Stimulated activated CD4-positive, alpha-beta T cell treated with anti-CD3 and anti-CD28 coated beads, TNF-alpha, amount 100 ng/mL, for 1 hour (primary cell): ENCODE measurements at regions not wholly inside any gene's neighbourhood (a gene's known extent, or its start where the extent isn't known, plus 50 kb on each side); places are given as distances from the start of the nearest gene placed in this dataset.
"Not testable (repeated sequence)": the region's sequence is repeated elsewhere in the genome, so short reads cannot be mapped to it uniquely, and the experiment has no call there.

Source experiments
- DNase-seq, 3 donors: peaks; one replicate each; pipeline ENCODE4 v3.0.0-alpha.2; 2020; ENCODE audit warnings: low read depth in 3 of 3, low spot score in 1 of 3

- DNase-seq: no peak
These were observed 128.3 kb downstream of the SHOX start for GRCh38 chrX:758917-759316.

- DNase-seq: no peak
These were observed 120.2 kb downstream of the SHOX start for GRCh38 chrX:750812-751211.

DNA sequence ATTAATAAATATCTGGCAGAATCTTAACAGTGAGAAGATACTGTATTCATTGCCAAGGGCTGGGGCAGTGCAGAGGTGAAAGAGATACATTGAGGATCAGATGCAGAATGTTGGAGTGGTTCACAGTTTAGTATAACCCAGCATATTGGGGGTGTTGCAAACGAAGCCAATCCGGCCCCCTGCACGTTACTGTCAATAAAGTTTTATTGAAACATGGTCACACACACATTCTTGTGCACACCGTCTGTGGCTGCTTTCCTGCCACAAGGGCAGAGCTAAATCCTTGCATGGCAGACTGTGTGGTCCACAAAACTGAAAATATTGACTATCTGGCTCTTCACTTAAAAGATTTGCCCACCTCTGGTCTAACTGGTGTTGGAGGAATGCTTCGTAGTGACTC, 119.7 kb downstream of the SHOX start:
- DNase-seq: no peak

GRCh38 chrX:747176-747575, 116.6 kb downstream of the SHOX start:
- no peak for DNase-seq

- DNase-seq: no peak
These were observed 109.0 kb downstream of the SHOX start for GRCh38 chrX:739611-740010.

GRCh38 chrX:737021-737420, 106.4 kb downstream of the SHOX start:
- not testable (repeated sequence) for DNase-seq

- no peak for DNase-seq
These were observed 103.8 kb downstream of the SHOX start for GRCh38 chrX:734362-734761.

DNA sequence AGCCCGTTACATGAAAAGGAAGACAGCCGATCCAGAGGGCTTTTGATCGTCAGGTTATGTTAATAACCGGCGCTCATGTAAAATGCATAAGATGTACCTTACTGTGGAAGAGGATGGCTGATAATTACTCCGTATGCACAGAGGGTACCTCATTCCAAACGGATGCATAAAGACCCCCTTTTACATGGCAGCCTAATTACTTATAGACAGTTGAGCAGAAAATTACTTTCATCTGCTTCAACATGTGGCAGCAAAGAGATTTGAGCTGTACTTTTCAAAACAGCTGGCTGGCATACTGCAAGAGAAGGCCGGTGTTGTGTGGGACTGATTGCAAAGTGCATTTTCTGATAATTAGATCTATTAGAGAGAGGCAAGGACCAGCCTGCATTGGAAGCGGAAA, 103.4 kb downstream of the SHOX start:
- DNase-seq: no peak

DNA sequence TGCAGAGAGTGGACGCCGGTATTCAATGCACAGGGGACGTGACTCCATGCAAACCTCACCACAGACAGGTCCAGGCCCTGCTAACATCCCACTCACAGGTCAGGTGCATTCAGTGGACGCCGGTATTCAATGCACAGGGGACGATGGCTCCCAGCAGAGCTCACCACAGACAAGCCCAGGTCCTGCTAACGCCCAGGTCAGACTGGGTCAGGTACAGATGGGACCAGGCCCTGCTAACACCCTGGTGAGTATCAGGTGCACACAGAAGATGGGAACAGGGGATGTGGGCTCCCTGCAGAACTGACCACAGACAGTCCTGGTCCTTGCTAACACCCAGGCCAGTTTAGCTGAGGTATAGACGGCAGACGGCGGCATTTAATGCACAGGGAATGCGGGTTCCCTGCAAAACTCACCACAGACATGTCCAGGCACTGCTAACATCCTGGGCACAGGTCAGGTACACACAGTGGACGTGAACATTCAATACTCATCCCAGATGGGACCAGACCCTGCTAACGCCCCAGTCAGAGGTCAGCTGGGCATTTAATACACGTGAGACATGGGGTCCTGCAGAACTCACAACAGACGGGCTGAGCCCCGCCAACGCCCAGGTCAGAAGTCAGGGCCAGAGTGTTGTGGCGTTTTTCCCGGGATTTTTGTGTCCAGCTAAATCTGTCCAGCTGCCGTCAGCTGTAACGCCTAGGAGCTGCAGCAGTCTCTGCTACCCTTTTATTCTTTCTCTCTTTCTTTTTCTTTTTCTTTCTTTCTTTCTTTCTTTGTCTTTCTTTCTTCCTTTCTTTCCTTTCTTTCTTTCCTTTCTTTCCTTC, 99.2 kb downstream of the SHOX start:
- DNase-seq: no peak

DNA sequence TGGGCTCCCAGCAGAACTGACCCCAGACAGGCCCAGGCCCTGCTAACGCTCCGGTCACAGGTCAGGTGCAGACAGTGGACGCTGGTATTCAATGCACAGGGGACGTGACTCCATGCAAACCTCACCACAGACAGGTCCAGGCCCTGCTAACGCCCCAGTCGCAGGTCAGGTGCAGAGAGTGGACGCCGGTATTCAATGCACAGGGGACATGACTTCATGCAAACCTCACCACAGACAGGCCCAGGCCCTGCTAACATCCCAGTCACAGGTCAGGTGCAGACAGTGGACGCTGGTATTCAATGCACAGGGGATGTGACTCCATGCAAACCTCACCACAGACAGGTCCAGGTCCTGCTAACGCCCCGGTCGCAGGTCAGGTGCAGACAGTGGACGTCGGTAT, 98.5 kb downstream of the SHOX start:
- not testable (repeated sequence) for DNase-seq

DNA sequence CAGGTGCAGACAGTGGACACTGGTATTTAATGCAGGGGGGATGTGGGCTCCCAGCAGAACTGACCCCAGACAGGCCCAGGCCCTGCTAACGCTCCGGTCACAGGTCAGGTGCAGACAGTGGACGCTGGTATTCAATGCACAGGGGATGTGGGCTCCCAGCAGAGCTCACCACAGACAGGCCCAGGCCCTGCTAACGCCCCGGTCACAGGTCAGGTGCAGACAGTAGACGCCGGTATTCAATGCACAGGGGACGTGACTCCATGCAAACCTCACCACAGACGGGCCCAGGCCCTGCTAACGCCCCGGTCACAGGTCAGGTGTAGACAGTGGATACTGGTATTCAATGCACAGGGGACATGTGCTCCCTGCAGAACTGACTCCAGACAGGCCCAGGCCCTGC, 98.0 kb downstream of the SHOX start:
- DNase-seq: not testable (repeated sequence)

DNA sequence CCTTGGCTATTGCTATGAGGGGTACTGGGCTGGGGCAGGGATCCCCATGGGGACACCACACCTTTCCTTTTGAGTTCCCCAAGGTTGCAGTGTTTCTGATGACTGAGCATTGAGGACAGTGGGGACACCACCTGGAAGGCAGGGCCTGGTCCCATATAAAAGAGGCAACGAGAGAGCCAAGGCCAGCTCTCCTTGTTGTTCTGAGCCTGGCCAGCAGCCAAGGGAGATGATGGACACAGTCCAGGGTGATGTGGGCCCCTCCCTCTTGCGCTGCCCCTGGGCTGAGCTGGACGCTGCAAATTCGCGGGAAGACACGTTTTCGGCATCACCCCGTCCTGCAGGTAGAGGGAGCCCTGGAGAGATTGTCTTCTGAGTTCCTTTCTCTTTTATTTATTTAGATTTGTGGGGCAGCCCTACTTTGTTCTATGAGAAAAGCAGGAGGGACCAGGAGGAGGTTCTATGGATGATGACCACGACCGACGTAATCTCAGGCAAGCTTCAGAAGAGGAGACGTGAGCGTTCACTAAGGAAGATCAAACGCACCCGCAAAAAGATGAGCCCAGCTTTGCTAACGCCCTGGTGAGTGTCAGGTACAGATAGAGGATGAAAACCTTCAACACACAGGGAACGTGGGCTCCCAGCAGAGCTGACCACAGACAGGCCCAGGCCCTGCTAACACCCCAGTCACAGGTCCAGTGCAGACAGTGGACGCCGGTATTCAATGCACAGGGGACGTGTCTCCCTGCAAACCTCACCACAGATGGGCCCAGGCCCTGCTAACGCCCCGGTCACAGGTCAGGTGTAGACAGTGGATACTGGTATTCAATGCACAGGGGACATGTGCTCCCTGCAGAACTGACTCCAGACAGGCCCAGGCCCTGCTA, 97.4 kb downstream of the SHOX start:
- DNase-seq: no peak

GRCh38 chrX:725971-726370, 95.4 kb downstream of the SHOX start:
- no peak for DNase-seq

- DNase-seq: no peak
These were observed 93.7 kb downstream of the SHOX start for GRCh38 chrX:724256-724655.

DNA sequence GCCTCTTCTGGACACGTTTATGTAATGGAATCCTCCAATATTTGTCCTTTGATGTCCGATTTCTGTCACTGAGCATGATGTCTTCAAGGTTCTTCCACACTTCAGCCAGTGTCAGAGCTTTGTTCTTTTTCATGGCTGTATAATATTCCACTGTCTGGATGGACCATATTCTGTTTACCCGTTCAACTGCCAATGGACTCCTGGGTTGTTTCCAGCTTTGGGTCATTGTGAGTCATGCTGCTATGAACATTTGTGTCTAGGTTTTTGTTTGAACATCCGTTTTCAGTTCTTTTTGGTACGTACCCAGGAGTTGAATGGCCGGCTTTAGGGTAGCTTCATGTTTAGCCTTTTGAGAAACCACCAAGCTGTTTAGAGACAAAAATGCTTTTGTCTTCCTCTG, 93.2 kb downstream of the SHOX start:
- DNase-seq: no peak

GRCh38 chrX:721354-721753, 90.8 kb downstream of the SHOX start:
- no peak for DNase-seq

DNA sequence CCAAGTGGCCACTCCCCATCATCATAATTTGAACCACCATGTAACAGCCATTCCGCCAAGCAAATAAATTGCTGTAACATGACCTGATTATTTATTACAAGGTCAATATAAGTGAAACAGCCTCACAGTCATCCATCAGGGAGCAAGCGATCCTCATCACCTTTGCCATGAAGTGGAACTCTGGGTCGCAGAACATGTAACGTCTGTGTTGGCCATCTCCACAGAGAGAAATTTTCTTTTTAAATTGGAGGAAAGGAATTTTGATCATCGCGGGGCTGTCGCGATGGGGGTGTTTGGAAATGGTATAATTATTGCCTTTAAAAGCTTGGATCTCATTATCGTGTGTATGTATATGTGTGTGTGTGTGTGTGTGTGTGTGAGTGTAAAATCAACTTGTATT, 90.2 kb downstream of the SHOX start:
- no peak for DNase-seq

- no peak for DNase-seq
These were observed 89.7 kb downstream of the SHOX start for GRCh38 chrX:720250-720649.

GRCh38 chrX:716136-716535, 85.5 kb downstream of the SHOX start:
- no peak for DNase-seq

GRCh38 chrX:714131-714530, 83.5 kb downstream of the SHOX start:
- DNase-seq: no peak
